Motor neuron (in vitro differentiated cells): ENCODE measurements at regions not wholly inside any gene's neighbourhood (a gene's known extent, or its start where the extent isn't known, plus 50 kb on each side); places are given as distances from the start of the nearest gene placed in this dataset.
A peak's percentile ranks its signal among the peaks of the same experiment; 100 is the strongest.

Experiments used
- ATAC-seq, 8 experiments: fragments of 200-7000 bp; cut with Tn5 transposase; replicated peaks in 6 of 8; 2 replicates each; pipeline ENCODE4 v1.8.0; 2021; ENCODE audit warnings: mild to moderate bottlenecking in 8 of 8, moderate library complexity in 8 of 8
- H3K27ac ChIP-seq, 2 donors: fragments of 250-450 bp; sonication (Bioruptor Pico); 2 replicates each; pipeline ENCODE4 v1.9.0; 2021; ENCODE audit warnings: antibody characterized with exemption in 2 of 2, mild to moderate bottlenecking in 2 of 2, moderate library complexity in 1 of 2
- H3K4me1 ChIP-seq, 2 donors: fragments of 250-450 bp; sonication (Bioruptor Pico); replicated peaks in 1 of 2; 2 replicates each; pipeline ENCODE4 v1.6.1; 2021; ENCODE audit warnings: antibody characterized with exemption in 2 of 2, mild to moderate bottlenecking in 2 of 2, moderate library complexity in 1 of 2
- H3K4me3 ChIP-seq, 5 donors: fragments of 250-450 bp; sonication (Bioruptor Pico); 2 replicates each; pipeline ENCODE4 v1.9.0; 2021; ENCODE audit warnings: antibody characterized with exemption in 5 of 5, mild to moderate bottlenecking in 5 of 5, moderate library complexity in 4 of 5
- WGBS, 10 experiments: fragments of 450-650 bp; shearing (Covaris generic); methylation state at CpG; one replicate each; pipeline ENCODE4 v1.0.0; 2022; 5-methylcytosine and 5-hydroxymethylcytosine counted together
- in situ Hi-C, 9 experiments: fragments of 400-800 bp; cut with MboI; loops; one replicate each; pipeline ENCODE4 v1.15.0; 2021; ENCODE audit warnings: low sequenced_read_pairs in 9 of 9, low pct_unique_long_range_greater_than_20kb in 2 of 9; ENCODE audit not compliant: unreplicated experiment in 9 of 9

DNA sequence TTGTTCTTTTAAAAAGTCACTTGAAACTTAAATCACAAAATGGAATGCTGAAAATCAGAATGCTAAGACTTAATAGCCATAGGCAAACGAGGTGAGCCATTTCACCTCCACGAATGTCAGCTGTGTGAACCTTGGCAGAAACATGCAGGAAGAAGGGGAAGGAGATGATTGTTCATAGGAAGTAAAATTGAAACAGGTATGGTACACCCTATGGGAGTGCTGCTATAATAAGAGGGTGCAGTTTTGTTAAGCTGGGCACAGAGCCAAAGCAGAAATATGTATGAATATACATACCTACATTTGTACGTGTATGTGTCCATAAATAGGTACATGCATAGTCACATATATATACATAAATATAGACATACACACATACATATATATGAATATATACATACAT lies 51.0 kb upstream of the SPINK5 start:
- WGBS, 10 experiments: 0 to 100% (median 55%) methylated on average over 1 to 3 of the region's 3 CpGs; no CpG with 5 or more reads in 1 of the 10 experiments
- no peak for ATAC-seq
- in situ Hi-C loops: no loop called here
- Histone ChIP-seq H3K27ac (no peak overlapping the region), H3K4me1 (no peaks in the 10 kb centered on the region), H3K4me3 (no peak overlapping the region)

DNA sequence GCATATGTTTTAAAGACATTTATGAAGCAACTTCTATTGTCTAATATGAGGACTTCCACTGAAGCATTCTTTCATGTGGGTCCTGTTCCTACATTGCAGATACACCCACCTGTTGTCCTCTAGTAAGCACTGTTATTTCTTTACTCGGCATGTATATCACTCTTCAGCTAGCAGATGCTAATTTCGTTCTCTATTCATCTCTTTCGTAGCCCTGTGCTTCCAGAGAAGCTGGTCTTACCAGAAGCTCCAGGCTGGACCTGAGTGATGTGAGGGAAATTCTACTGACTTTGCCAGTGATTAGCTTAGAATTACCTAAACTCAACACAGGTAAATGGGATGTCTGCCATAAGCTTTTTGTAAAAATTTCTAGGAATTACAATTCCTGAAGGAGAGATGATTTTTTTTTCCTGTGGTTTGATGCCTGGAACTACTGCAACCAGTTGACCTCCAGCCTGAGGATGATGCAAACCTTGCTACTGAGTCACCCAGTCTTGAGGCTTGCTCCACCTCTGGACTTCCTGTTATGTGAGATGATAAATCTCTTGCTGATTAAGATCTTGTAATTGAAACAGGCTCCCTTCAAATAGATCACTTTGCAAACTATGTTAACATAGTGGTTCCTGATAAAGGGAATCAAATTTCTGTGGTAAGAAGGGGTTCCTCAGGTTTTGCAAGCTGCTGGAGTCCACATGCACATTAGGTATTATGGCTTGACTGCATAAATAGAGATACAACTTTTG lies 52.2 kb upstream of the SPINK5 start:
- H3K27ac ChIP-seq: no peak overlapping the region
- H3K4me1 ChIP-seq: no peaks in the 10 kb centered on the region
- peak in 7 of 8 experiments; percentile 30 to 97 (median 73) for ATAC-seq
- no peak overlapping the region for H3K4me3 ChIP-seq
- in situ Hi-C loops: no loop called here
- WGBS, 10 experiments: 11 to 89% (median 51%) methylated on average over 1 to 3 of the region's 3 CpGs; no CpG with 5 or more reads in 2 of the 10 experiments

DNA sequence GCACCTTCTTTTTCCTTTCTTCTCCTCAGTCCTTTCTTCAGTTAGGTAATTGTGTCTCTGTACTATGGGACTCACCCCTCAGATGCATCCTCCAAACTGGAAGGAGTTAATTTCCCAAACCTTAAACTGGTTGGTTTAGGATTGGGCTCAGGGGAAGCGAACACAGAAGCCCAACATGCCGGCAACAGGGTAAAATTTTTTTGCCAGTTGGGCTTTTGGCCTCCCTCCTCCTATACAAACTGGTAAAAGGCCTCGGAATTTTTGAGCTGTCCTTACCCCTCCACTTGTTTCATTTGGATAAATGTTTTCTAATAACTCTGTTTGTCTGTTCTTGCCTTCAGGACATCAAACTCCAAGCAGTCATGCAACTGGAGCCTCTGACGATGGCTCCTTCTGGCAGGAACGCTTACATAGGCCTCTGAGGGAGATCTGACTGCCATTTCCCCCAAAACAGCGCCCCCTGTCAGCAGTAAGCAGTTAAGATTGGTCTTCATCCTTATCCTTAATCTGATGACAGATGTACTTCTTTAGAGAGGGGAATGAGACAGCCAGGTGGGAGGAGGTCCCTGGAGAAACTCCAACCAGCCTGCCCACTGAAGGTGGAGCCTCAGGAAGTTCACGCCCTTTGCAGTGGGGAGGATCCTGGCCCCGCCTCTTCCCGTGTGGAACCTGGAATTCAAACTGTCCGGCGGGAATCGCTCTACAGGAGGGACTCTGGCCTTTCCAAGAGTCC lies 57.8 kb upstream of the SPINK5 start:
- in situ Hi-C loops: no loop called here
- H3K27ac ChIP-seq: no peak overlapping the region
- H3K4me3 ChIP-seq: no peak overlapping the region
- ATAC-seq: peak in 1 of 8 experiments; percentile 29
- WGBS, 10 experiments: 16 to 93% (median 58%) methylated on average over 1 to 11 of the region's 12 CpGs; no CpG with 5 or more reads in 2 of the 10 experiments
- no peaks in the 10 kb centered on the region for H3K4me1 ChIP-seq

DNA sequence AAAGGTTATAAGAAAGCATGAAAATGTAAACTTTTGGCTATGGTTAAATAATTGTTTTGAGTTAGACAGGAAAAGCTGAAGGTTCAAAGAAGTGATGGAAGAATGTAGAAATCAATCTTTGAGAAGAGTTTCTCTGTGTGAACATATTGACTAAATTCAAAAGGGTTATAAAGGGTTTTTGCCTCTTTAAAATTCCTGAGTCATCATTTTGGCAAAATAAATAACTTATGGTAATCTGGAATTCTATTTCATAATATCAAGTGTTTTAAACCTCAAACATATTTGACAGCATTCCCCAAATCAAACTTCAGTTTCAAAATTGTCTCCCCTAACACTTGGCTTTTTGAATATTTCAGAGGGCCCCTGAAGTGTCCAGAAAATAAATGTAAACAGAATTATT lies 60.6 kb upstream of the SPINK5 start:
- H3K4me3 ChIP-seq: no peak overlapping the region
- ATAC-seq: no peak
- H3K4me1 ChIP-seq: no peaks in the 10 kb centered on the region
- no peak overlapping the region for H3K27ac ChIP-seq
- in situ Hi-C loops: no loop called here

DNA sequence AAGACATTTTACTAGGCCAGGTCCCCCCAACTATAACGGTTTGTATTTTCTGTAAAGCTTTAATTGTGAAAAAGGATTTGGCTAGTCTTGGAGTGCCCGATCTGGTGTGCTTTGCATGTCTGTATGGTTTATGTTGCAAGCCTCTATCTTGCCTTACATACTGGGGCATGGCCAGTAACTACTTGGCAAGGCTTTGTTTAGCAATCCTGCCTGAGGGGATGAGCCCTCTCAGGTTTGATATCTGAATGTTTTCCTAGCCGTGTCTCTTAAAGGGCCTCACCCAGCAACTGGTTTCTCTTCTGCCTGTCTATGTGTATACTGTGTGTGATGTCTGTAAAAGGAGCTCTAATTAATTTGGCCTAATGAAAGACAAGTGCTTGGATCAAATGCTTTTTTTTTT lies 61.3 kb upstream of the SPINK5 start:
- WGBS, 10 experiments: 0 to 95% (median 38%) methylated on average over 1 to 3 of the region's 3 CpGs; no CpG with 5 or more reads in 1 of the 10 experiments
- Histone ChIP-seq H3K4me3 (no peak overlapping the region), H3K27ac (no peak overlapping the region), H3K4me1 (no peaks in the 10 kb centered on the region)
- no peak for ATAC-seq
- in situ Hi-C loops: no loop called here

DNA sequence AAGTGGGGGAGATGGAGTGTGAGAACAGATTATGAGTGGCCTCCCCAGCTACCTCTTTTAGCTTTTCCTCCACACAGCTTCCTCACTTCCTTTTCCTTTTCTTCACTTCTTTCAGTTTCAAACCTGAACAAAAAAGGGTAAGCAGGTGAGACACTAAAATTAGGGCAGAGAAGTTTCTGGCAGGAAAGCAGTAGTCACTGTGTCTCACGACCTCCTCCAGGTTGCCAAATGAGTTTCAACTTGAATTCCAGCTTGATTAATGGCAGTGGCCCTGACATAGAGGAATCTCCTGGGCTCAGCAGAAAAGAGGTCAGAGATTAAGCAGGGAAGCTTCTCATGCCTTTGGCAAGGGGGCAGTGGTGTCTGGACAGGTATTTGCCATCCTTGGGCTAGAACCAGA lies 63.7 kb upstream of the SPINK5 start:
- ATAC-seq: no peak
- no peak overlapping the region for H3K27ac ChIP-seq
- H3K4me3 ChIP-seq: no peak overlapping the region
- WGBS, 10 experiments: 10 to 100% (median 45%) methylated on average over 1 of the region's 1 CpG; no CpG with 5 or more reads in 4 of the 10 experiments
- in situ Hi-C loops: no loop called here
- H3K4me1 ChIP-seq: no peaks in the 10 kb centered on the region

DNA sequence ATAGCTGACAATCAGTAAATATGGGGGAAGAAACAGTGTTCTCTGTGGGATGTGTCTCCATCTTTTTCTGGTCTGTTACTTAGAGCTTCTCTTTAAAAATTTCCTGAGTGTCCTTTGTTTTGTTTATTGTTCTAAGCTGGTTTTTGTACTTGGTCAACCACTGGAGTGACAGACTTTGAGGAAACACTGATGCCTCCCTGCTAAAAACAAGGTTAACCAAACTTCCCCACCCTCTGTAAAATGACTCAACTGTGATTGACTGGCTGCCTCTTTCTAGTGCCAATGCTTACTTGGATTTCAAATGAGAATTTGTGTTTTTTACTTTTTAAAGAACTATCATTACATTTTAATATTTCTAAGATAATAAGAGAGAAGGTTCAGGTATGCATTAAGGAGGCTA lies 65.1 kb upstream of the SPINK5 start:
- Histone ChIP-seq H3K4me1 (no peaks in the 10 kb centered on the region), H3K4me3 (no peak overlapping the region), H3K27ac (no peak overlapping the region)
- in situ Hi-C loops: no loop called here
- ATAC-seq: no peak

DNA sequence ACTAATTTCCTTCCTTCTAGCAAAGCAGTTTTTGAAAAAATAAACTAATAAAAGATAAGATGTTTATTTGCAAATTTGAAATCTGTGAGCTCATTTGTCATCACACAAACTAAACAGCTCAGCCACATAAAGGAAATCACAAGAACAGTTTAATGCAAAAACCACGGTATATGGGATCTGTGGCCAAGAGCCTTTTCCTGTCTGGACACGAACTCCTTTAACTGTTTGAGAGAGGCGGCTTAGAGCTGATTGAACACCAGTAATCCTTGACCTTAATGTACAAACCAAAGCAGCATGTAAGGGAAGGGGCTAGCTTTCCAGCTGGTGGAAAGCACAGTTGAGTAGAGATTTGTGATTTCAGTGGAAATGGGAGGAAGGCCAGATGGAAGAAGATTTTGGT lies 66.3 kb upstream of the SPINK5 start:
- ATAC-seq: no peak
- Histone ChIP-seq H3K4me3 (no peak overlapping the region), H3K4me1 (no peaks in the 10 kb centered on the region), H3K27ac (no peak overlapping the region)
- WGBS, 10 experiments: 20 to 70% (median 47%) methylated on average over 1 to 3 of the region's 3 CpGs; no CpG with 5 or more reads in 4 of the 10 experiments
- in situ Hi-C loops: no loop called here

DNA sequence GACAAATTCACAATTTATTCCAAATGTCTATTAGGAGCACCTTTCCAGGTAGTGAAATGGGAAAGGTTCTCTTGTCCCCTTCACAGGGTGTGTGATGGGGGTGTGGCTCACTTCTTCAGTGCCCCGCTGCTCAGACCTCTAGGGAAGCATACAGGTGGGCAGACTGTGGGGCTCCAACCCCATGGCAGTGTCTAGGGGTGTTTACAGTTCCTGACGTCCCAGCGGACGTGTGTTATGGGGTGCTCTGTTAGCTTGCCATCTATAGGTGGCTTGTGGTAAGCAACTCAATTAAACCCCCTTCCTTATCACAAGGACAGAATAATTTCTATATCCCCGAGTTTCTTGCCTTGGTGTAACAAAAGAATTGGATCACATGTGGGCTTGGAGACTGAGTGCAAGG lies 67.4 kb upstream of the SPINK5 start:
- H3K4me3 ChIP-seq: no peak overlapping the region
- WGBS, 10 experiments: 0 to 100% (median 83%) methylated on average over 1 to 4 of the region's 5 CpGs; no CpG with 5 or more reads in 5 of the 10 experiments
- no peak for ATAC-seq
- in situ Hi-C loops: no loop called here
- no peaks in the 10 kb centered on the region for H3K4me1 ChIP-seq
- no peak overlapping the region for H3K27ac ChIP-seq

DNA sequence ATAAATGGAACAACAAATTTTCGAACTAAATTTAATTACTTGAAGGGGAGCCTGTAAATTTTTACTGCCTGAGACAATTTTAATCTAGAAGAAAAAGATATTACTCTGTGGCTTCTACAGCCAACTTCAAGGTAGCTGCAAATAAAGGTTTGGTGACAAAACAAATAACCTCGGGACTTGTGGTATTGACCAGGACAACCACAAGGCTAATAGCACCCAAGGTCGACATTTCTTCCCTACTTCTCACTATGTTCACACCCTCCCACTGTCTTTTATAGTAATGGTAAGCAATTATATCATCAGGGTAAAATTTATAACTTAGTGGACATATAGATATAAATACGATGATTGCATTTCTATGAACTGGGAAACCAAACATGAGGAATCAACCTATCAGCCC lies 67.9 kb upstream of the SPINK5 start:
- ATAC-seq: no peak
- WGBS, 10 experiments: 3 to 88% (median 68%) methylated on average over 1 to 4 of the region's 4 CpGs; no CpG with 5 or more reads in 1 of the 10 experiments

DNA sequence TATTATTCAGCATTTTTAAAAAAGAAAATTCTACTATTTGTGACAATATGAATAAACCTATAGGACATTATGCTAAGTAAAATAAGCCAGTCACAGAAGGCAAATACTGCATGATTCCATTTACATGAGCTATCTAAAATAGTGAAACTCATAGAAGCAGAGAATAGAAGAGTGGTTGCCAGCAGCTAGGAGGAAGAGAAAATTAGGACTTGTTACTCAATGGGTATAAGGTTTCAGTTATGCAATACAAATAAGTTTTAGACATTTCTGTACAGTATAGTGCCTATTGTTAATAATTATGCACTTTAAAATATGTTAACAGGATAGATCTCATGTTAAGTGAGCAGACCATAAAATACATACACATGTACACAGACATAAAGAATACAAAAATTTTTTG lies 73.8 kb upstream of the SPINK5 start:
- in situ Hi-C loops: no loop called here
- ATAC-seq: no peak
- H3K4me1 ChIP-seq: no peaks in the 10 kb centered on the region
- no peak overlapping the region for H3K27ac ChIP-seq
- H3K4me3 ChIP-seq: no peak overlapping the region

More for the DNA sequence above, 67.9 kb upstream of the SPINK5 start:
- H3K4me3 ChIP-seq: no peak overlapping the region
- no peaks in the 10 kb centered on the region for H3K4me1 ChIP-seq
- H3K27ac ChIP-seq: no peak overlapping the region
- in situ Hi-C loops: no loop called here

DNA sequence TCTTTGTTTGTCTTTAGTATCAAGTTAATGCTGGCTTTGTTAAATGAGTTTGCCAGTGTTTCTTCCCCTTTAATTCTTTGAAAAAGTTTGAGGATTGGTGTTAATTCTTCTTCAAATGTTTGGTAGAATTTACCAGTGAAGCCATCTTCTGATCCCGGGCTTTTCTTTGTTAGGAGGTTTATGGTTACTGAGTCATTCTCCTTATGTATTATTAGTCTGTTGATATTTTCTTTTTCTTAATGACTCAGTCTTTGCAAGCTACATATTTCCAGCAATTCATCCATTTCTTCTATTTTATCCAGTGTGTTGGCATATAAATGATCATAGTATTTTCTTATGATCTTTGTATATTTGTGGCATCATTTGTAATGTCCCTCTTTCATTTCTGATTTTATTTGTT lies 74.5 kb upstream of the SPINK5 start:
- WGBS, 10 experiments: 0 to 100% (median 64%) methylated on average over 1 of the region's 1 CpG; no CpG with 5 or more reads in 1 of the 10 experiments
- in situ Hi-C loops: no loop called here
- Histone ChIP-seq H3K27ac (no peak overlapping the region), H3K4me3 (no peak overlapping the region), H3K4me1 (no peaks in the 10 kb centered on the region)
- ATAC-seq: no peak

DNA sequence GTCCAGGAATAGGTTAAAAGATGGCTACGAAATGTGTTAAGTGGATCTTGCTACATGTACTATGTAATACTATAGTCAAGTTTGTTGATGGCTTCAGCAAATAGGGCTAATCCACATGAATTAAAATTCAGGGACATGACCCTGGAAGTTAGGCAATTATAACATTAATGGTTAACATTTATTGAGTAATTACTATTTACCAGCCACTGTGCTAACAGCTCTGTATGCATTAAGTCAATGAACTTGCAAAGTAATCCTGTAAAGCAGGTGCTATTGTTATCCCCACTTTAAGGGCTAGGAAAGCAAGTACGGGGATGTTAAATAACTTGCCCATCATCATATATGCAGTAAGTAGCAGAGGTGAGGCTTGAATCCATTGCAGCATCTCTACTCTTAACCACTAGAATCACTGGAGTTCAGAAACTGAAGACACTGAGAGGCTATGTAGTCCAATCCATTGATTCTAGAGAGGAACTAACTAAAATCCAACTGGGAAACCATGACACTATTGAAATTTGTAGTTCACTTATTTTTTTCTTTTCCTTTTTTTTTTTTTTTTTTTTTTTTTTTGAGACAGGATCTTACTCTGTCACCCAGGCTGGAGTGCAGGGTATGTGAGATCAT lies 77.5 kb upstream of the SPINK5 start:
- Histone ChIP-seq H3K27ac (no peak overlapping the region), H3K4me3 (no peak overlapping the region), H3K4me1 (no peaks in the 10 kb centered on the region)
- in situ Hi-C loops: no loop called here
- peak in 1 of 8 experiments; percentile 10 for ATAC-seq
- WGBS, 10 experiments: 0 to 100% (median 71%) methylated on average over 1 to 2 of the region's 2 CpGs; no CpG with 5 or more reads in 3 of the 10 experiments
